ENCODE measurements at regions not wholly inside any gene's neighbourhood (a gene's known extent, or its start where the extent isn't known, plus 50 kb on each side); places are given as distances from the start of the nearest gene placed in this dataset.
A peak's percentile ranks its signal among the peaks of the same experiment; 100 is the strongest.

DNA sequence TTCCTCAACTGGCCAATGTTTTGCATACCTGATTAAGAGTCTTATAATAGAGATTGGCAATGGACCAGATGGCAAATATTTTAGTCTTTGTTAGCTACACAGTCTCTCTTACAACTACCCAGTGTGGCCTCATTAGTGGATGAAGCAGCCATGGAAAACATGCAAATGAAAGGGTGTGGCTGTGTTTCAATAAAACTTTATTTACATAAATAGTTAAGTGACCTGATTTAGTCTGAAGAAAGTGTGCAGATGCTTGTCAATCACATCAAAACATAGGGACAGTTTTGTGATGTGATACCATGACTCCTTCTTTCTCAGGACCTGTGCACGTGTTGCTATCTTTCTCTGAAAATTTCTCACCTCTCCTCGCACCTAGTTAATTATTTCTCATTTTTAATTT lies 309.8 kb upstream of the GRM7 start:
- no peaks in the 10 kb centered on the region for H3K27me3 Mint-ChIP-seq (ENCODE audit: low read depth, poor library complexity)
- no peak overlapping the region for H3K27ac Mint-ChIP-seq
- TF ChIP-seq, protein P1, sequence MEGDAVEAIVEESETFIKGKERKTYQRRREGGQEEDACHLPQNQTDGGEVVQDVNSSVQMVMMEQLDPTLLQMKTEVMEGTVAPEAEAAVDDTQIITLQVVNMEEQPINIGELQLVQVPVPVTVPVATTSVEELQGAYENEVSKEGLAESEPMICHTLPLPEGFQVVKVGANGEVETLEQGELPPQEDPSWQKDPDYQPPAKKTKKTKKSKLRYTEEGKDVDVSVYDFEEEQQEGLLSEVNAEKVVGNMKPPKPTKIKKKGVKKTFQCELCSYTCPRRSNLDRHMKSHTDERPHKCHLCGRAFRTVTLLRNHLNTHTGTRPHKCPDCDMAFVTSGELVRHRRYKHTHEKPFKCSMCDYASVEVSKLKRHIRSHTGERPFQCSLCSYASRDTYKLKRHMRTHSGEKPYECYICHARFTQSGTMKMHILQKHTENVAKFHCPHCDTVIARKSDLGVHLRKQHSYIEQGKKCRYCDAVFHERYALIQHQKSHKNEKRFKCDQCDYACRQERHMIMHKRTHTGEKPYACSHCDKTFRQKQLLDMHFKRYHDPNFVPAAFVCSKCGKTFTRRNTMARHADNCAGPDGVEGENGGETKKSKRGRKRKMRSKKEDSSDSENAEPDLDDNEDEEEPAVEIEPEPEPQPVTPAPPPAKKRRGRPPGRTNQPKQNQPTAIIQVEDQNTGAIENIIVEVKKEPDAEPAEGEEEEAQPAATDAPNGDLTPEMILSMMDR (IDR thresholded peaks at IDR 0.05), result no peak
- H3K4me3 Mint-ChIP-seq, result no peak overlapping the region
- DNase-seq, result no peak
- no peaks in the 10 kb centered on the region for H3K4me1 Mint-ChIP-seq
- H3K36me3 Mint-ChIP-seq (ENCODE audit: low read depth), result no peaks in the 10 kb centered on the region
- H3K9me3 Mint-ChIP-seq, result peaks cover 21% of the 10 kb centered on the region

DNA sequence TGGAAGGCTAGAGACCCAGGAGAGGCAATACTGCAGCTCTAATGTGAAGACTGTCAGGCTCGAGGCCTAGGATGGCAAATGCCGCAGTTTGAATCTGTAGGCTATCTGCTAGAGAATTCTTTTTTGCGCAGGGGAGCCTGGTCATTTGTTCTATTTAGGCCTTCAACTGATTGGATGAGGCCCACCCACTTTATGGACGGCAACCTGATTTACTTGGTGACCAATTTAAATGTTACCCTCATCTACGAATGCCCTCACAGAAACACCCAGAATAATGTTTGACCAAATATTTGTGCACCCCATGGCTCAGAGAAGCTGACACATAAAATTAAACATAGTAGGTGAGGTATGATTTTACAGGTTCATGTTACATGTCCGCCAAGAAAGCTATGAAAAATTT lies 300.7 kb upstream of the GRM7 start:
- Mint-ChIP-seq H3K36me3 (ENCODE audit: low read depth) (no peaks in the 10 kb centered on the region), H3K4me3 (no peak overlapping the region), H3K4me1 (no peaks in the 10 kb centered on the region), H3K9me3 (no peaks in the 10 kb centered on the region), H3K27me3 (ENCODE audit: low read depth, poor library complexity) (no peaks in the 10 kb centered on the region), H3K27ac (no peak overlapping the region)
- no peak for DNase-seq
- TF ChIP-seq, protein P1 (IDR thresholded peaks at IDR 0.05), result no peak

DNA sequence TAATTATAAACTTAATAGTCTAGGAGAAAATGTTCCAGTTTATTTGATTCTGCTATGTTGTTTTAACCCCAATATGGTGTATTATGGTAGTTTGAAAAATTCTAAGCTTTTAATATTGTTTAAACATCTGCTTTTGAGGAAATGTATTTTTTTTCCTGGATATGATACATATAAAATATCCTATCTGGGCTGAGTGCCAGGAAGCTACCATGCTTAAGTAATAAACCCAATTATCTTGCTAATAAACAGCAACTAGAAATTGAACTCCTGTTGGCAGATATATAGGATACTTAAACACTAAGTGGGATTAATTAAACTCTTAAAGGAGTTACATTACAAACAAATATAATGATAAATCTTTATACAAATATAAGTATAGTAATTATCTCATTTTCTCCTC lies 293.7 kb upstream of the GRM7 start:
- Mint-ChIP-seq H3K36me3 (ENCODE audit: low read depth) (no peaks in the 10 kb centered on the region), H3K27me3 (ENCODE audit: low read depth, poor library complexity) (no peaks in the 10 kb centered on the region), H3K9me3 (no peaks in the 10 kb centered on the region), H3K4me3 (no peak overlapping the region), H3K4me1 (no peaks in the 10 kb centered on the region), H3K27ac (no peak overlapping the region)
- TF ChIP-seq, protein P1 (IDR thresholded peaks at IDR 0.05), result no peak
- DNase-seq, result no peak

DNA sequence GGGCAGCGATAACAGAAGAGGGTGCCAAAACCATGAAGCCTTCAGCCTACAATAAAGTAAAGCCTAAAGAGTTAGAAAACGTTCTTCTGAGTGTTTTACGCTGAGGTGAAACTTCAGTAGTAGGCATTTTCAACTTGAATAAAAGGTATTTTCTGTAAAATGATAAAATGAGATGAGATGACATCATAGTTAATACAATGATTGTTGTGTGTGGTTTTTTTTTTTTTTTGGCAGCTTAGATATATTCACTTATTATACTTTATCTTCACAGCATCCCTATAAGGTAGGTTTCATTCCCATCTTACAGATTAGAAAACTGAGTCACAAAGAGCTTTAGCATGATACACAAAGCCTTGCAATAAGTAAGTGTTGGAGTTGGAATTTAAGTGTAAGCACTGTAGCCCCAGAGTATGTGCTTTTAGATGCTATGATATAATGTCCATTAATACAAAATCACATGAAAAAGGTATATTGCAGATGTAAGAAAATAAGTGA lies 291.9 kb upstream of the GRM7 start:
- Mint-ChIP-seq H3K4me1 (no peaks in the 10 kb centered on the region), H3K27me3 (ENCODE audit: low read depth, poor library complexity) (no peaks in the 10 kb centered on the region), H3K36me3 (ENCODE audit: low read depth) (no peaks in the 10 kb centered on the region), H3K9me3 (no peaks in the 10 kb centered on the region), H3K4me3 (no peak overlapping the region), H3K27ac (no peak overlapping the region)
- DNase-seq, result no peak
- TF ChIP-seq, protein P1 (IDR thresholded peaks at IDR 0.05), result no peak

DNA sequence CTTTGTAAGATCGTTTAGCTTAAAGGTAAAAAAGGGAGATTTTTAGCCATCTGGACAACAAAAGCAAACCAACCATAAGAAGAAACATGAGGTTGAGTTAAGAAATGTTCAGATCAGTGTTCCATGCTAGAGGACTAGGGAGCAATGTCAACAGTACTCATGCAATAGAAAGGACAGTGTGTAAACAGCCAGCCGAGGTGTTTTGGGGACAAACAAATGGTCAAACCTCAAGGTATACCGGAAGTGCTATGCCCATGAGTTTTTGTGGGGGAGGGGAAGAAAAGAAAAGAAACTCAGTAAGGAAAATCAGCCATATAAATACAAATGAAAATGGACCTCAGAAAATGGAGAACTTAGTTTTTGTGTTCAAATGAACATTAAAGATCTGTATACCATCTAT lies 289.5 kb upstream of the GRM7 start:
- H3K4me1 Mint-ChIP-seq, result no peaks in the 10 kb centered on the region
- no peak overlapping the region for H3K4me3 Mint-ChIP-seq
- TF ChIP-seq, protein P1 (IDR thresholded peaks at IDR 0.05), result no peak
- H3K9me3 Mint-ChIP-seq, result no peaks in the 10 kb centered on the region
- no peaks in the 10 kb centered on the region for H3K36me3 Mint-ChIP-seq (ENCODE audit: low read depth)
- no peaks in the 10 kb centered on the region for H3K27me3 Mint-ChIP-seq (ENCODE audit: low read depth, poor library complexity)
- DNase-seq, result no peak
- peak overlapping the region; percentile 6 for H3K27ac Mint-ChIP-seq

DNA sequence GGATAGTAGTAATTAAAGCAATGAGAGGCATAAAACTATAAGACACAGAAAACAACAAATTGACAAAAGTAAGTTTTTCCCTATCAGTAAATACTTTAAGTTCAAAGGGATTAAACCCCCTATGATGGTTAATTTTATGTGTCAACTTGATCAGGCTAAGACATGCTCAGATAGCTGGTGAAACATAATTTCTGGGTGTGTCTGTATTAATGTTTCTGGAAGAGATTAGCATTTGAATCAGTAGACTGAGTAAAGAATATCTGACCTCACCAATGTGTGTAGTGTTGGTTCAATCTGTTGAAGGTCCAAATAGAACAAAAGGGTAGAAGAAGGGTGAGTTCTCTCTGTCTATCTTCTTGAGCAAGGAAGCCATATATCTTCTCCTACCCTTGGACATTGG lies 283.3 kb upstream of the GRM7 start:
- Mint-ChIP-seq H3K27ac (no peak overlapping the region), H3K4me3 (no peak overlapping the region), H3K27me3 (ENCODE audit: low read depth, poor library complexity) (no peaks in the 10 kb centered on the region), H3K4me1 (no peaks in the 10 kb centered on the region), H3K9me3 (no peaks in the 10 kb centered on the region), H3K36me3 (ENCODE audit: low read depth) (no peaks in the 10 kb centered on the region)
- DNase-seq, result no peak
- TF ChIP-seq, protein P1 (IDR thresholded peaks at IDR 0.05), result no peak

Data from nephron progenitor cell (in vitro differentiated cells).